Mucosa of stomach (tissue), 1 donor: ENCODE measurements at regions not wholly inside any gene's neighbourhood (a gene's known extent, or its start where the extent isn't known, plus 50 kb on each side); places are given as distances from the start of the nearest gene placed in this dataset.
"Not testable (repeated sequence)": the region's sequence is repeated elsewhere in the genome, so short reads cannot be mapped to it uniquely, and the experiment has no call there.

Experiments used
- H3K27me3 ChIP-seq: one replicate; pipeline ENCODE4 v1.7.0; 2013; ENCODE audit warnings: mild to moderate bottlenecking, low read length; ENCODE audit not compliant: control insufficient read depth, insufficient read depth
- H3K36me3 ChIP-seq: one replicate; pipeline ENCODE4 v1.7.0; 2013; ENCODE audit warnings: low read length; ENCODE audit not compliant: control insufficient read depth, insufficient read depth
- H3K4me1 ChIP-seq: one replicate; pipeline ENCODE4 v1.7.0; 2013; ENCODE audit warnings: mild to moderate bottlenecking, low read length; ENCODE audit not compliant: control insufficient read depth, insufficient read depth
- H3K4me3 ChIP-seq: one replicate; pipeline ENCODE4 v1.7.0; 2013; ENCODE audit warnings: low read length
- H3K9ac ChIP-seq: one replicate; pipeline ENCODE4 v1.7.0; 2013; ENCODE audit warnings: mild to moderate bottlenecking, low read length, moderate library complexity
- H3K9me3 ChIP-seq: one replicate; pipeline ENCODE4 v1.7.0; 2013; ENCODE audit warnings: mild to moderate bottlenecking, low read length, moderate library complexity; ENCODE audit not compliant: control insufficient read depth
- donor health status: Pancreatic carcinoma.

DNA sequence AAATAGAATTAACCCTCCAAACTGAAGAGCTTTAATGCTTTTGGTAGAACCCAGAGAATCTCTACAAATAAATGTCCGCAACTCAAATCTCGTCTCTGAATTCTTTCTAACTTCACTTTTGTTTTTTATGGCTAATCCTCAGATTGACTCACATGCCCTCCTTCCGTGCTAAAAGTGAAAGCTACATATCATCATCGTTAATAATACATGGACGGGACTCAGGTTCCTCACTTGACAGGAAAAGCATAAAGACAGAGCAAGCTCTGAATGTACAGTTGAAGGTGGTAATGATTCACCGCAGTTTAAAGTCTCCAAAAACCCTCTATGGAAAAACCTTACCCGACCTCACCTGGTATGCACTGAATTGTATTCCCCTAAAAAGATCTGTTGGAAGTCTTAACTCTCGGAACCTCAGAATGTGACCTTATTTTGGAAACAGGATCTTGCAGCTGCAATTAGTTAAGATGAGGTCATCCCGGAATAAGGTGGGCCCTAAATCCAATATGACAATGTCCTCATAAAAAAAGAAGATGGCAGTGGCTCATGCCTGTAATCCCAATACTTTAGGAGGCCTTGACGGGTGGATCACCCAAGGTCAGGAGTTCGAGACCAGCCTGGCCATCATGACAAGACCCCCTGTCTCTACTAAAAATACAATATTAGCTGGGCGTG is 147.4 kb upstream of the FOXN3 start:
- Histone ChIP-seq H3K4me1 (no peaks in the 10 kb centered on the region), H3K9me3 (no peaks in the 10 kb centered on the region), H3K27me3 (no peaks in the 10 kb centered on the region), H3K36me3 (no peaks in the 10 kb centered on the region), H3K4me3 (no peak overlapping the region), H3K9ac (no peak overlapping the region)

DNA sequence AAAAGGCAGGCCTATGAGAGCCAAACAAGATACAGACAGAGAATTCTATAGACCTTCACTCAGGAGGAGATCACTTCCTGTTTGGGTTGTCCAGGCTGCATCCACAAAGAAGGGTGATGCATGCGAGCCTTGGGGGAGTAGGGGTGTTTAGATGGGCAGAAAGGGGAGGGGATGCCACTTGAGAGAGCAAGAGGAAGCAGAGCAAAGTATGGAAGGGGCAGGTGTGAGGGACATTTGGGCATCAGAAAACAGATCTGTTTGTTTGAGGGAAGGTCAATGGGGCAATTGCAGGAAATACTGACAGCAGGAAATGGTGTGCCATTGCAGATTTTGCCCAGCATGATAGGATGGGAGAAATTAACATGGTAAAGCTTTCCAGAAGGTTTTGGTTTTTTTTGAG is 146.4 kb upstream of the FOXN3 start:
- Histone ChIP-seq H3K4me3 (no peak overlapping the region), H3K9ac (no peak overlapping the region), H3K4me1 (no peaks in the 10 kb centered on the region), H3K27me3 (no peaks in the 10 kb centered on the region), H3K9me3 (no peaks in the 10 kb centered on the region), H3K36me3 (no peaks in the 10 kb centered on the region)

DNA sequence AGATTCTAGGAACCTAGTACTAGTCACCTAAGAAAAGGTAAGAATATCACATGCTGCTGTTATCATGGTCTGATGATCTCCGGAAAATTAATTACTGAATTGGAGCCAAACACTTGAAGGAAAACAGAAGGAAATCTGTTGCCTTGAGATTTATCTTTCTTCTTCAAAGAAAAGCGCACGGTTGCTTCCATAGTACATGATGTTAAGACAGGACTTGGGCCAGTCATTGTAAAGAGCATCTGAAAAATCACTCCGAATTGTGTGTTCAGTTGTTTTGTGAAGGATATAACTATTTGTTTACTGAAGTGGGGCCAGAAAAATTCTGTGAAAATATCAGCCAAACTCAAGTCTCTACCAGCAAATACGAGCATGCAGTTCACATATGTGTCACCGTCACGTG is 134.9 kb upstream of the FOXN3 start:
- Histone ChIP-seq H3K9me3 (no peaks in the 10 kb centered on the region), H3K27me3 (no peaks in the 10 kb centered on the region), H3K4me3 (no peak overlapping the region), H3K4me1 (no peaks in the 10 kb centered on the region), H3K36me3 (no peaks in the 10 kb centered on the region), H3K9ac (no peak overlapping the region)

GRCh38 chr14:89551432-89551831 is 134.4 kb upstream of the FOXN3 start:
- Histone ChIP-seq H3K9me3 (no peaks in the 10 kb centered on the region), H3K4me3 (no peak overlapping the region), H3K9ac (no peak overlapping the region), H3K4me1 (no peaks in the 10 kb centered on the region), H3K27me3 (no peaks in the 10 kb centered on the region), H3K36me3 (no peaks in the 10 kb centered on the region)

- Histone ChIP-seq H3K27me3 (no peaks in the 10 kb centered on the region), H3K4me3 (no peak overlapping the region), H3K9me3 (no peaks in the 10 kb centered on the region)
Observed at GRCh38 chr14:89550821-89551220, 133.8 kb upstream of the FOXN3 start.

DNA sequence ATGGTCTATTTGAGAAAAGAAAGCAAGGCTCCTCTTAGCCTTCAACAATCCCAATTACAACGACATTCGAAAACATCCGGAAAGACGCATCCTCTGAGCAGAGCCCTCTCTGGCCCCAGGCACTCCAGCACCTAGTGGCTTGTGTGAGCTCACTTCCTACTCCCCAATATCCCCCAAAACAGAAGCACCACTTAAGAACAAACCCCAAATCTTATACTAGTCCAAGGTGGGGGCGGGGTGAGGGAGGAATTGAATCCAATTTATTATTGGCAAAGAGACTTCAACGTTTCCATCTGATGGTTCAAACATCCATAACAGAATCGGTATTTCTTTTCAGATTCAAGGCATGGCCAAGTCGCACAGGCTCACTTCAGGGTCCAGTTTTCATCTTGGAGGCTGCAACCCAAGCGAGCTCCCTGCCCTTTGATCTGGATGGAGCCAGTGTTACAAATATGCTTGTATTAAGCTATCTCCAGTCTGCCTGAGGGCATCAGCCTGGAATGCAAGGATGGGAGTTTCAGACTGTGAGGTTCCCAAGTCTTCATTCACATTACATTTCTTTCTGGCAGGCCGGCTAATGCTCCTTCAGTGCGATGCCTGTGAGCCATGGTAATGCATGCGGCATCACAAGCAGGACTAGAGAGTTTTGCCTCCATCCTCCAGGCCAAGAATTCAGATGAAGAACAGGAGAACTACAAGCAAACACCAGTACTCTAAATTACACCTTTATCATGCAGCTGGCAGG is 132.5 kb upstream of the FOXN3 start:
- no peak overlapping the region for H3K4me3 ChIP-seq
- H3K9ac ChIP-seq = no peak overlapping the region
- H3K4me1 ChIP-seq = no peaks in the 10 kb centered on the region
- H3K36me3 ChIP-seq = no peaks in the 10 kb centered on the region
- H3K9me3 ChIP-seq = no peaks in the 10 kb centered on the region
- no peaks in the 10 kb centered on the region for H3K27me3 ChIP-seq

More at GRCh38 chr14:89550821-89551220, 133.8 kb upstream of the FOXN3 start:
- H3K36me3 ChIP-seq = no peaks in the 10 kb centered on the region
- no peaks in the 10 kb centered on the region for H3K4me1 ChIP-seq
- H3K9ac ChIP-seq = no peak overlapping the region

DNA sequence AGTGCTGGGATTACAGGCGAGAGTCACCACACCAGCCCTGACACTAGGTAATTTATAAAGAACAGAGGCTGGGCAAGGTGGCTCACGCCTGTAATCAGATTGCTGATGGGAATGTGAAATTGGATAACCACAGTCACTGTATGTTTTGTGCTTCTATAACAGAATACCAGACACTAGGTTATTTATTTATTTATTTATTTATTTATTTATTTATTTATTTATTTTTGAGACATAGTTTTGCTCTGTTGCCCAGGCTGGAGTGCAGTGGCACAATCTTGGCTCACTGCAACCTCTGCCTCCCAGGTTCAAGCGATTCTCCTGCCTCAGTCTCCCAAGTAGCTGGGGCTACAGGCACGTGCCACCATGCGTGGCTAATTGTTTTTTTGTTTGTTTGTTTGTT is 130.0 kb upstream of the FOXN3 start:
- not testable (repeated sequence) for H3K4me1 ChIP-seq, H3K4me3 ChIP-seq, H3K9ac ChIP-seq, H3K36me3 ChIP-seq, H3K27me3 ChIP-seq, H3K9me3 ChIP-seq

GRCh38 chr14:89544636-89545301 is 127.7 kb upstream of the FOXN3 start:
- Histone ChIP-seq H3K9ac (no peak overlapping the region), H3K27me3 (no peaks in the 10 kb centered on the region), H3K36me3 (no peaks in the 10 kb centered on the region), H3K4me1 (peaks cover 8% of the 10 kb centered on the region), H3K4me3 (no peak overlapping the region), H3K9me3 (no peaks in the 10 kb centered on the region)

DNA sequence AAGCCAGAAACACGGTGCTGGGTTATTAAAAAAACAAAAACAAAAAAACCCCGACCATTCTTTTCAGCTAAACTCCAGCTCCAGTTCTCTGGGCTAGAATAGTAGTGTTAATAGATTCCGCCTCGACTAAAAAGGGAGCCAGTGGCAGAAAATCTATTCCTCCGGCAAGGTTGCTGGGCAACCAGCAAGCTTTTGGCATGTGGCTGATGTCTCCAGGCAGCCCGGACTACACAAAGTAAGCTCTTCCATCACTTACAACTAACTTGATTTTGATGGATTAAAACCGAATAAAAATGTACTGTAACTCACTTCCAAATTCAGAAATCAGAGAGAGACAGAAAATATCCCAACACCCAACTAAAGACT is 126.4 kb upstream of the FOXN3 start:
- peaks cover 11% of the 10 kb centered on the region for H3K4me1 ChIP-seq
- no peak overlapping the region for H3K4me3 ChIP-seq
- H3K27me3 ChIP-seq = no peaks in the 10 kb centered on the region
- H3K9ac ChIP-seq = no peak overlapping the region
- no peaks in the 10 kb centered on the region for H3K9me3 ChIP-seq
- H3K36me3 ChIP-seq = no peaks in the 10 kb centered on the region

DNA sequence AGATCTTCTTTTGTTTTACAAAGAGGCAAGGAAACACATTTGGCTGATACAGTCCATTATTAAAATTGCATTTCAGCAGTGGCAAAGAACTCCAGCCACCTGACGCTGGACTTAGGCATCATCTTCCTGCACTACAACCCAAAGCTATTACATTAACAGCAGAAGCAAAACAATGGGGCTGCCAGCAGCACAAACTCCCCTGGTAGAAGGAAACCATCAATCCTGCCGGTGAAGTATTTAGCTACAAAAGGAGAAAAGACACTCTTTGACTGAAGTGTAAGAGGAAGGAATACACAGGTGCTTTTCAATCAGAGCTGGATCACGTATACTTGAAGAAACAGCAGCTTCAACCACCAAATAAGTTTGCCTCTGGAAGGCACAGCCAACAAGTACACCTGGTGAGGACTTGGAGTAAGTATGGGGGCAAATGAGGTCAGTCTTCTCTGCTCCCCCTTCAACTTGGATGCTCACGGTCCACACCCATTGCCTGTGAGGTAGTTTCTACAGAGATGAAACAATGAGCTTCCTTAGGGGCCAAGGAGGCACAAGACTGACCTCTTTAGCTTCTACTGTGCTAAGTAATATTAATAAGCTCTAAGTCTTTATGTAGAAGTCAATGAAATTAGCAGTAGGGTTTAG is 125.9 kb upstream of the FOXN3 start:
- H3K4me1 ChIP-seq = peaks cover 11% of the 10 kb centered on the region
- H3K27me3 ChIP-seq = no peaks in the 10 kb centered on the region
- no peaks in the 10 kb centered on the region for H3K36me3 ChIP-seq
- no peak overlapping the region for H3K9ac ChIP-seq
- no peak overlapping the region for H3K4me3 ChIP-seq
- no peaks in the 10 kb centered on the region for H3K9me3 ChIP-seq

- Histone ChIP-seq H3K4me3 (no peak overlapping the region), H3K4me1 (peaks cover 11% of the 10 kb centered on the region), H3K9me3 (no peaks in the 10 kb centered on the region), H3K27me3 (no peaks in the 10 kb centered on the region), H3K9ac (no peak overlapping the region), H3K36me3 (no peaks in the 10 kb centered on the region)
Observed at GRCh38 chr14:89540830-89541470, 123.9 kb upstream of the FOXN3 start.
